HepG2 (cell line): ENCODE measurements at regions not wholly inside any gene's neighbourhood (a gene's known extent, or its start where the extent isn't known, plus 50 kb on each side); places are given as distances from the start of the nearest gene placed in this dataset.

ENCODE experiments used
- ATAC-seq: fragments of 200-7000 bp; cut with Tn5 transposase; 3 replicates; pipeline ENCODE4 v1.9.1; 2020; ENCODE audit warnings: mild to moderate bottlenecking, moderate library complexity
- BruUV-seq: library from RNA; stranded (reverse); fragments of 400-500 nt; replicated peaks from 2 replicates; lab custom pipeline; 2021; lab: Mats Ljungman, UMichigan
- CTCF ChIA-PET: fragments of 300-600 bp; formaldehyde crosslinking; extraction: SDS; loops from one replicate; lab custom pipeline; 2021; ENCODE audit warnings: low total read pairs, inconsistent platforms, low intra/inter-chr PET ratio; lab: Yijun Ruan, JAX
- POLR2A ChIA-PET: fragments of 350-600 bp; sonication (Branson Sonifier 250); formaldehyde crosslinking; loops from one replicate; lab custom pipeline; 2020; ENCODE audit warnings: antibody characterized with exemption, inconsistent platforms; lab: Yijun Ruan, JAX
- DNase-seq: peaks from one replicate; pipeline ENCODE4 v3.0.0-alpha.2; 2015; ENCODE audit warnings: low spot score
- FAIRE-seq: peaks from 3 replicates; lab custom pipeline; 2011; peaks lifted over from hg19 to GRCh38; lab: Jason Lieb, UNC
- H2AFZ ChIP-seq: one replicate; pipeline ENCODE4 v1.6.1; 2011; ENCODE audit warnings: low read length, inconsistent platforms
- H3K27ac ChIP-seq: fragments of 300-600 bp; 3 replicates; pipeline ENCODE4 v1.8.0; 2011; ENCODE audit warnings: mixed run types, mild to moderate bottlenecking, mixed read lengths, low read length, inconsistent platforms; ENCODE audit not compliant: insufficient read depth; ENCODE audit errors: extremely low read length
- H3K27me3 ChIP-seq, 2 experiments: fragments of 200-600 bp in 1 of 2; 2 replicates in 1 of 2; 3 replicates in 1 of 2; pipeline versions ENCODE4 v1.6.0 to v1.8.0; 2011; ENCODE audit warnings: low read length in 2 of 2, mild to moderate bottlenecking in 2 of 2, moderate library complexity in 2 of 2, inconsistent platforms in 1 of 2; ENCODE audit not compliant: insufficient read depth in 2 of 2, control insufficient read depth in 1 of 2
- H3K36me3 ChIP-seq, 2 experiments: fragments of 200-600 bp in 1 of 2; replicated peaks in 1 of 2; 2 replicates in 1 of 2; 3 replicates in 1 of 2; pipeline versions ENCODE4 v1.5.1 to v1.8.0; 2011; ENCODE audit warnings: low read length in 2 of 2, inconsistent platforms in 1 of 2; ENCODE audit not compliant: insufficient read depth in 2 of 2, control insufficient read depth in 1 of 2
- H3K4me1 ChIP-seq: 2 replicates; pipeline ENCODE4 v1.5.1; 2012; ENCODE audit warnings: low read length, inconsistent platforms; ENCODE audit not compliant: insufficient read depth
- H3K4me2 ChIP-seq: 2 replicates; pipeline ENCODE4 v1.6.0; 2011; ENCODE audit warnings: low read depth, low read length, inconsistent platforms
- H3K4me3 ChIP-seq, 3 experiments: fragments of 200-600 bp in 1 of 3; sonication (generic), shearing (Covaris generic) in 1 of 3; replicated peaks in 1 of 3; 2 replicates each; pipeline ENCODE4 v1.5.1; 2011 to 2016; ENCODE audit warnings: low read length in 3 of 3, inconsistent platforms in 2 of 3, low read depth in 2 of 3, mild to moderate bottlenecking in 2 of 3, control low read depth in 1 of 3, mixed read lengths in 1 of 3; ENCODE audit not compliant: insufficient read depth in 1 of 3
- H3K79me2 ChIP-seq: one replicate; pipeline ENCODE4 v1.6.1; 2011; ENCODE audit warnings: low read length, inconsistent platforms; ENCODE audit not compliant: insufficient read depth
- H3K9ac ChIP-seq: 2 replicates; pipeline ENCODE4 v1.6.0; 2011; ENCODE audit warnings: mild to moderate bottlenecking, low read depth, low read length, inconsistent platforms; ENCODE audit not compliant: insufficient read depth
- H3K9me3 ChIP-seq: 2 replicates; pipeline ENCODE4 v1.5.1; 2012; ENCODE audit warnings: mild to moderate bottlenecking, low read length
- H4K20me1 ChIP-seq: 2 replicates; pipeline ENCODE4 v1.6.0; 2011; ENCODE audit warnings: inconsistent platforms, mild to moderate bottlenecking, low read length, moderate library complexity; ENCODE audit not compliant: insufficient read depth
- HMG20A ChIP-seq: IDR thresholded peaks from 2 replicates; pipeline ENCODE4 v1.6.1; 2016; ENCODE audit warnings: borderline replicate concordance
- KLF12 ChIP-seq: sonication (generic); formaldehyde crosslinking; IDR thresholded peaks from 2 replicates; pipeline ENCODE4 v1.4.0; 2020; ENCODE audit warnings: missing genetic modification reagents, borderline replicate concordance
- MYC ChIP-seq: sonication (generic); formaldehyde crosslinking; IDR thresholded peaks from 2 replicates; pipeline ENCODE4 v1.9.0; 2021; ENCODE audit warnings: missing genetic modification reagents, borderline replicate concordance
- NFKB2 ChIP-seq: sonication (generic); formaldehyde crosslinking; IDR thresholded peaks from 2 replicates; pipeline ENCODE4 v1.4.0; 2020; ENCODE audit warnings: missing genetic modification reagents, borderline replicate concordance
- REL ChIP-seq: sonication (generic); formaldehyde crosslinking; conservative IDR thresholded peaks from 2 replicates; pipeline ENCODE4 v1.8.0; 2022; ENCODE audit warnings: mild to moderate bottlenecking, missing genetic modification reagents, moderate library complexity
- ZBTB7B ChIP-seq: sonication (generic); formaldehyde crosslinking; IDR thresholded peaks from 2 replicates; pipeline ENCODE4 v1.4.0; 2020; ENCODE audit warnings: missing genetic modification reagents
- ZFP41 ChIP-seq: sonication (generic); formaldehyde crosslinking; IDR thresholded peaks from 2 replicates; pipeline ENCODE4 v1.4.0; 2020; ENCODE audit warnings: mild to moderate bottlenecking, missing genetic modification reagents, borderline replicate concordance
- ZNF703 ChIP-seq: sonication (generic); formaldehyde crosslinking; IDR thresholded peaks from 2 replicates; pipeline ENCODE4 v1.5.1; 2020; ENCODE audit warnings: missing genetic modification reagents, mild to moderate bottlenecking, moderate library complexity, borderline replicate concordance
- ZNF790 ChIP-seq: sonication (generic); formaldehyde crosslinking; IDR thresholded peaks from 2 replicates; pipeline ENCODE4 v1.8.0; 2022; ENCODE audit warnings: missing genetic modification reagents, mild to moderate bottlenecking, borderline replicate concordance
- WGBS: methylation state at CpG from one replicate; pipeline ENCODE4 v1.1.6; 2017; ENCODE audit warnings: low lambda C conversion rate; 5-methylcytosine and 5-hydroxymethylcytosine counted together
- in situ Hi-C: cut with HindIII; loops from 2 replicates; pipeline ENCODE4 v1.10.0; 2017; ENCODE audit warnings: low pct_unique_long_range_greater_than_20kb; ENCODE audit not compliant: extremely low pct_ligation_motif_present
- intact Hi-C: fragments of 100-400 bp; cut with micrococcal nuclease; formaldehyde crosslinking; loops from one replicate; pipeline ENCODE4 v1.10.0; 2022; ENCODE audit not compliant: unreplicated experiment
- TF ChIP-seq, protein P1 (sequence below): sonication (generic); formaldehyde crosslinking; IDR thresholded peaks from 2 replicates; pipeline ENCODE4 v1.5.0; 2020; ENCODE audit warnings: missing genetic modification reagents
- TF ChIP-seq, protein P2 (sequence below): sonication (generic); formaldehyde crosslinking; conservative IDR thresholded peaks from 2 replicates; pipeline ENCODE4 v1.8.0; 2022; ENCODE audit warnings: low read depth, missing genetic modification reagents
- TF ChIP-seq, protein P3 (sequence below): sonication (generic); formaldehyde crosslinking; IDR thresholded peaks from 2 replicates; pipeline ENCODE4 v1.8.0; 2022; ENCODE audit warnings: mild to moderate bottlenecking, missing genetic modification reagents; ENCODE audit not compliant: insufficient replicate concordance
- TF ChIP-seq, protein P4 (sequence below): sonication (generic); formaldehyde crosslinking; IDR thresholded peaks from 2 replicates; pipeline ENCODE4 v1.5.1; 2020; ENCODE audit warnings: mild to moderate bottlenecking, missing genetic modification reagents
- TF ChIP-seq, protein P5 (sequence below): sonication (generic); formaldehyde crosslinking; IDR thresholded peaks from 2 replicates; pipeline ENCODE4 v1.5.1; 2020; ENCODE audit warnings: missing genetic modification reagents, mild to moderate bottlenecking, borderline replicate concordance

DNA sequence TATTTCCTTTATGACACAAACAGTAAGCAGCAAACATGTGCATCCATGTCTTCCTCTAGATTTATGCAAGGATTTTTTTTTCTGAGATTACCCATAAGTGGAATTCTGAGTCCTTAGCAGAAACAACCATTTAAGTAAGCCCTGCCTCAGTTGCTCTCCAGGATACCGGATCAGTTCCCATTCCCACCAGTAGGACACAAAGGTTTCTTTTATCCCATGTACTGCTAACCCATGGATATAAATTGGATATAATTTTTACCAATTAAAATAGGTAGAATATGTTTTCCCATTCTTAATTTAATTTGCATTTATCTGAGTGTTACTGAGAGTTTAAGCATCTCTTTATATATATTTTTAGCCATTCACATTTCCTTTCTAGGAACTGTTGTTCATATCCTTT lies 280.9 kb downstream of the FGFR2 start (continued):
- TF ChIP-seq, protein P1, sequence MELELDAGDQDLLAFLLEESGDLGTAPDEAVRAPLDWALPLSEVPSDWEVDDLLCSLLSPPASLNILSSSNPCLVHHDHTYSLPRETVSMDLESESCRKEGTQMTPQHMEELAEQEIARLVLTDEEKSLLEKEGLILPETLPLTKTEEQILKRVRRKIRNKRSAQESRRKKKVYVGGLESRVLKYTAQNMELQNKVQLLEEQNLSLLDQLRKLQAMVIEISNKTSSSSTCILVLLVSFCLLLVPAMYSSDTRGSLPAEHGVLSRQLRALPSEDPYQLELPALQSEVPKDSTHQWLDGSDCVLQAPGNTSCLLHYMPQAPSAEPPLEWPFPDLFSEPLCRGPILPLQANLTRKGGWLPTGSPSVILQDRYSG (CRISPR knock-in tag): no peak

DNA sequence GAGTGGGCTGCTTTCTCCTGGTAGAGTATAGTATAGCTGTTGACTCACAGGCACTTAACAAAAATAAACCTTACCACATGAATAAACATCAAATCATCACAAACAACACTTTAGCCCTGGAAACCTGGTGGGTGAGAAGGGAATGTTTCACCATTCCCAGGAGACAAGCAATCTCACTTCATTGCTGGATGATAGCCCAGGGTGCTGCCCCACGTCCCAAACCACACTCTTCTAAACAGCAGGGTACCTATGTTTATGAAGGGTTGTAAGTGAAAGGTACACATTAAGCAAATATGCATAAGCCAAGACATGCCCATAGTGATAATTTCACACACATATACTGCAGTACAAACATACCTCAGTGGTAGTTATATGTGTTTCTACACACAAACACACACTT lies 276.2 kb downstream of the FGFR2 start:
- Histone ChIP-seq H3K27ac (no peak overlapping the region), H3K4me1 (no peaks in the 10 kb centered on the region), H3K9me3 (no peaks in the 10 kb centered on the region), H2AFZ (no peak overlapping the region), H3K36me3 (no peaks in the 10 kb centered on the region), H3K27me3 (no peaks in the 10 kb centered on the region; a peak in 1 of 5 replicates), H3K9ac (no peak overlapping the region), H3K4me2 (no peak overlapping the region), H4K20me1 (no peaks in the 10 kb centered on the region), H3K4me3 (no peak overlapping the region), H3K79me2 (no peaks in the 10 kb centered on the region)
- POLR2A ChIA-PET: no interaction called here
- no peak for ATAC-seq
- CTCF ChIA-PET: no interaction called here
- no CpG with 5 or more reads among the region's 1 CpG for WGBS
- DNase-seq: no peak
- intact Hi-C loops (no loop called here), in situ Hi-C loops (no loop called here)
- no peak for FAIRE-seq
- no TSS peak for BruUV-seq
- TF ChIP-seq, protein P2, sequence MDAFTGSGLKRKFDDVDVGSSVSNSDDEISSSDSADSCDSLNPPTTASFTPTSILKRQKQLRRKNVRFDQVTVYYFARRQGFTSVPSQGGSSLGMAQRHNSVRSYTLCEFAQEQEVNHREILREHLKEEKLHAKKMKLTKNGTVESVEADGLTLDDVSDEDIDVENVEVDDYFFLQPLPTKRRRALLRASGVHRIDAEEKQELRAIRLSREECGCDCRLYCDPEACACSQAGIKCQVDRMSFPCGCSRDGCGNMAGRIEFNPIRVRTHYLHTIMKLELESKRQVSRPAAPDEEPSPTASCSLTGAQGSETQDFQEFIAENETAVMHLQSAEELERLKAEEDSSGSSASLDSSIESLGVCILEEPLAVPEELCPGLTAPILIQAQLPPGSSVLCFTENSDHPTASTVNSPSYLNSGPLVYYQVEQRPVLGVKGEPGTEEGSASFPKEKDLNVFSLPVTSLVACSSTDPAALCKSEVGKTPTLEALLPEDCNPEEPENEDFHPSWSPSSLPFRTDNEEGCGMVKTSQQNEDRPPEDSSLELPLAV: no peak
- TF ChIP-seq MYC (CRISPR knock-in tag) (no peak), NFKB2 (CRISPR knock-in tag) (no peak), HMG20A (CRISPR knock-in tag) (no peak), ZNF703 (CRISPR knock-in tag) (no peak), KLF12 (no peak), ZFP41 (CRISPR knock-in tag) (no peak), ZNF790 (CRISPR knock-in tag) (no peak), ZBTB7B (CRISPR knock-in tag) (no peak), REL (no peak)
- TF ChIP-seq, protein P3, sequence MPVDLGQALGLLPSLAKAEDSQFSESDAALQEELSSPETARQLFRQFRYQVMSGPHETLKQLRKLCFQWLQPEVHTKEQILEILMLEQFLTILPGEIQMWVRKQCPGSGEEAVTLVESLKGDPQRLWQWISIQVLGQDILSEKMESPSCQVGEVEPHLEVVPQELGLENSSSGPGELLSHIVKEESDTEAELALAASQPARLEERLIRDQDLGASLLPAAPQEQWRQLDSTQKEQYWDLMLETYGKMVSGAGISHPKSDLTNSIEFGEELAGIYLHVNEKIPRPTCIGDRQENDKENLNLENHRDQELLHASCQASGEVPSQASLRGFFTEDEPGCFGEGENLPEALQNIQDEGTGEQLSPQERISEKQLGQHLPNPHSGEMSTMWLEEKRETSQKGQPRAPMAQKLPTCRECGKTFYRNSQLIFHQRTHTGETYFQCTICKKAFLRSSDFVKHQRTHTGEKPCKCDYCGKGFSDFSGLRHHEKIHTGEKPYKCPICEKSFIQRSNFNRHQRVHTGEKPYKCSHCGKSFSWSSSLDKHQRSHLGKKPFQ (CRISPR knock-in tag): no peak
- TF ChIP-seq, protein P4, sequence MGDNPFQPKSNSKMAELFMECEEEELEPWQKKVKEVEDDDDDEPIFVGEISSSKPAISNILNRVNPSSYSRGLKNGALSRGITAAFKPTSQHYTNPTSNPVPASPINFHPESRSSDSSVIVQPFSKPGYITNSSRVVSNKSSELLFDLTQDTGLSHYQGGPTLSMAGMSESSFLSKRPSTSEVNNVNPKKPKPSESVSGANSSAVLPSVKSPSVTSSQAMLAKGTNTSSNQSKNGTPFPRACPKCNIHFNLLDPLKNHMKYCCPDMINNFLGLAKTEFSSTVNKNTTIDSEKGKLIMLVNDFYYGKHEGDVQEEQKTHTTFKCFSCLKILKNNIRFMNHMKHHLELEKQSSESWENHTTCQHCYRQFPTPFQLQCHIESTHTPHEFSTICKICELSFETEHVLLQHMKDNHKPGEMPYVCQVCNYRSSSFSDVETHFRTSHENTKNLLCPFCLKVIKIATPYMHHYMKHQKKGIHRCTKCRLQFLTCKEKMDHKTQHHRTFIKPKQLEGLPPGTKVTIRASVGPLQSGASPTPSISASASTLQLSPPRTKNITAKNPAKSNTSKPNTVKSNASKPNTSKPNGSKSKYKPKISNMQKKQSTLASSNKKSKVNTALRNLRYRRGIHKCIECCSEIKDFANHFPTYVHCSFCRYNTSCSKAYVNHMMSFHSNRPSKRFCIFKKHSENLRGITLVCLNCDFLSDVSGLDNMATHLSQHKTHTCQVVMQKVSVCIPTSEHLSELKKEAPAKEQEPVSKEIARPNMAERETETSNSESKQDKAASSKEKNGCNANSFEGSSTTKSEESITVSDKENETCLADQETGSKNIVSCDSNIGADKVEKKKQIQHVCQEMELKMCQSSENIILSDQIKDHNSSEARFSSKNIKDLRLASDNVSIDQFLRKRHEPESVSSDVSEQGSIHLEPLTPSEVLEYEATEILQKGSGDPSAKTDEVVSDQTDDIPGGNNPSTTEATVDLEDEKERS: no peak
- TF ChIP-seq, protein P5, sequence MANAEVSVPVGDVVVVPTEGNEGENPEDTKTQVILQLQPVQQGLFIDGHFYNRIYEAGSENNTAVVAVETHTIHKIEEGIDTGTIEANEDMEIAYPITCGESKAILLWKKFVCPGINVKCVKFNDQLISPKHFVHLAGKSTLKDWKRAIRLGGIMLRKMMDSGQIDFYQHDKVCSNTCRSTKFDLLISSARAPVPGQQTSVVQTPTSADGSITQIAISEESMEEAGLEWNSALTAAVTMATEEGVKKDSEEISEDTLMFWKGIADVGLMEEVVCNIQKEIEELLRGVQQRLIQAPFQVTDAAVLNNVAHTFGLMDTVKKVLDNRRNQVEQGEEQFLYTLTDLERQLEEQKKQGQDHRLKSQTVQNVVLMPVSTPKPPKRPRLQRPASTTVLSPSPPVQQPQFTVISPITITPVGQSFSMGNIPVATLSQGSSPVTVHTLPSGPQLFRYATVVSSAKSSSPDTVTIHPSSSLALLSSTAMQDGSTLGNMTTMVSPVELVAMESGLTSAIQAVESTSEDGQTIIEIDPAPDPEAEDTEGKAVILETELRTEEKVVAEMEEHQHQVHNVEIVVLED (CRISPR knock-in tag): no peak
